ENCODE measurements at regions not wholly inside any gene's neighbourhood (a gene's known extent, or its start where the extent isn't known, plus 50 kb on each side); places are given as distances from the start of the nearest gene placed in this dataset.

- DNase-seq (ENCODE audit: low read depth): no peak
- TF ChIP-seq CTCF (IDR thresholded peaks at IDR 0.05; ENCODE audit: insufficient read depth, low read depth, low read length): no peak
- H3K4me3 ChIP-seq (ENCODE audit: low read depth, low read length): no peak overlapping the region
These were observed 297.6 kb downstream of the RPLP1 start for GRCh38 chr15:69750253-69750652.

- TF ChIP-seq CTCF (IDR thresholded peaks at IDR 0.05; ENCODE audit: insufficient read depth, low read depth, low read length): no peak
- no peak for DNase-seq (ENCODE audit: low read depth)
- no peak overlapping the region for H3K4me3 ChIP-seq (ENCODE audit: low read depth, low read length)
These were observed 298.5 kb downstream of the RPLP1 start for GRCh38 chr15:69751147-69751546.

- no peak for DNase-seq (ENCODE audit: low read depth)
- no peak for TF ChIP-seq CTCF (IDR thresholded peaks at IDR 0.05; ENCODE audit: insufficient read depth, low read depth, low read length)
- no peak overlapping the region for H3K4me3 ChIP-seq (ENCODE audit: low read depth, low read length)
These were observed 298.9 kb downstream of the RPLP1 start for GRCh38 chr15:69751566-69751965.

GRCh38 chr15:69753867-69754266, 301.2 kb downstream of the RPLP1 start:
- DNase-seq (ENCODE audit: low read depth): no peak
- no peak overlapping the region for H3K4me3 ChIP-seq (ENCODE audit: low read depth, low read length)
- TF ChIP-seq CTCF (IDR thresholded peaks at IDR 0.05; ENCODE audit: insufficient read depth, low read depth, low read length): no peak

GRCh38 chr15:69754313-69754712, 301.7 kb downstream of the RPLP1 start:
- DNase-seq (ENCODE audit: low read depth): no peak
- TF ChIP-seq CTCF (IDR thresholded peaks at IDR 0.05; ENCODE audit: insufficient read depth, low read depth, low read length): no peak
- no peak overlapping the region for H3K4me3 ChIP-seq (ENCODE audit: low read depth, low read length)

- no peak for DNase-seq (ENCODE audit: low read depth)
- TF ChIP-seq CTCF (IDR thresholded peaks at IDR 0.05; ENCODE audit: insufficient read depth, low read depth, low read length): no peak
These were observed 303.1 kb downstream of the RPLP1 start for GRCh38 chr15:69755551-69756310.

GRCh38 chr15:69756440-69756839, 303.8 kb downstream of the RPLP1 start:
- peak; percentile 41 for DNase-seq (ENCODE audit: low read depth)
- no peak for TF ChIP-seq CTCF (IDR thresholded peaks at IDR 0.05; ENCODE audit: insufficient read depth, low read depth, low read length)

More at GRCh38 chr15:69755551-69756310, 303.1 kb downstream of the RPLP1 start:
- no peak overlapping the region for H3K4me3 ChIP-seq (ENCODE audit: low read depth, low read length)

More at GRCh38 chr15:69756440-69756839, 303.8 kb downstream of the RPLP1 start:
- H3K4me3 ChIP-seq (ENCODE audit: low read depth, low read length): no peak overlapping the region

Data from fibroblast of villous mesenchyme (primary cell).